ENCODE measurements at regions not wholly inside any gene's neighbourhood (a gene's known extent, or its start where the extent isn't known, plus 50 kb on each side); places are given as distances from the start of the nearest gene placed in this dataset.
A peak's percentile ranks its signal among the peaks of the same experiment; 100 is the strongest.
"Not testable (repeated sequence)": the region's sequence is repeated elsewhere in the genome, so short reads cannot be mapped to it uniquely, and the experiment has no call there.

- TF ChIP-seq, protein P1, sequence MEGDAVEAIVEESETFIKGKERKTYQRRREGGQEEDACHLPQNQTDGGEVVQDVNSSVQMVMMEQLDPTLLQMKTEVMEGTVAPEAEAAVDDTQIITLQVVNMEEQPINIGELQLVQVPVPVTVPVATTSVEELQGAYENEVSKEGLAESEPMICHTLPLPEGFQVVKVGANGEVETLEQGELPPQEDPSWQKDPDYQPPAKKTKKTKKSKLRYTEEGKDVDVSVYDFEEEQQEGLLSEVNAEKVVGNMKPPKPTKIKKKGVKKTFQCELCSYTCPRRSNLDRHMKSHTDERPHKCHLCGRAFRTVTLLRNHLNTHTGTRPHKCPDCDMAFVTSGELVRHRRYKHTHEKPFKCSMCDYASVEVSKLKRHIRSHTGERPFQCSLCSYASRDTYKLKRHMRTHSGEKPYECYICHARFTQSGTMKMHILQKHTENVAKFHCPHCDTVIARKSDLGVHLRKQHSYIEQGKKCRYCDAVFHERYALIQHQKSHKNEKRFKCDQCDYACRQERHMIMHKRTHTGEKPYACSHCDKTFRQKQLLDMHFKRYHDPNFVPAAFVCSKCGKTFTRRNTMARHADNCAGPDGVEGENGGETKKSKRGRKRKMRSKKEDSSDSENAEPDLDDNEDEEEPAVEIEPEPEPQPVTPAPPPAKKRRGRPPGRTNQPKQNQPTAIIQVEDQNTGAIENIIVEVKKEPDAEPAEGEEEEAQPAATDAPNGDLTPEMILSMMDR (IDR thresholded peaks at IDR 0.05; ENCODE audit: insufficient read depth, low read length, severe bottlenecking): no peak
- no peak overlapping the region for H3K4me3 ChIP-seq (ENCODE audit: low read depth, low read length)
- DNase-seq (ENCODE audit: low read depth) (peak; percentile 96), FAIRE-seq (no peak)
- H3K27me3 ChIP-seq (ENCODE audit: control insufficient read depth, insufficient read depth, low read length): no peaks in the 10 kb centered on the region
- no peaks in the 10 kb centered on the region for H3K36me3 ChIP-seq (ENCODE audit: control insufficient read depth, insufficient read depth, low read length)
Observed at GRCh38 chr6:169976301-169977081, 225.1 kb downstream of the ERMARD start.

- no peaks in the 10 kb centered on the region for H3K27me3 ChIP-seq (ENCODE audit: control insufficient read depth, insufficient read depth, low read length)
- DNase-seq (ENCODE audit: low read depth) (no peak), FAIRE-seq (no peak)
- no peaks in the 10 kb centered on the region for H3K36me3 ChIP-seq (ENCODE audit: control insufficient read depth, insufficient read depth, low read length)
- no peak overlapping the region for H3K4me3 ChIP-seq (ENCODE audit: low read depth, low read length)
- TF ChIP-seq, protein P1 (IDR thresholded peaks at IDR 0.05; ENCODE audit: insufficient read depth, low read length, severe bottlenecking): no peak
Observed at GRCh38 chr6:169975701-169976100, 224.3 kb downstream of the ERMARD start.

DNA sequence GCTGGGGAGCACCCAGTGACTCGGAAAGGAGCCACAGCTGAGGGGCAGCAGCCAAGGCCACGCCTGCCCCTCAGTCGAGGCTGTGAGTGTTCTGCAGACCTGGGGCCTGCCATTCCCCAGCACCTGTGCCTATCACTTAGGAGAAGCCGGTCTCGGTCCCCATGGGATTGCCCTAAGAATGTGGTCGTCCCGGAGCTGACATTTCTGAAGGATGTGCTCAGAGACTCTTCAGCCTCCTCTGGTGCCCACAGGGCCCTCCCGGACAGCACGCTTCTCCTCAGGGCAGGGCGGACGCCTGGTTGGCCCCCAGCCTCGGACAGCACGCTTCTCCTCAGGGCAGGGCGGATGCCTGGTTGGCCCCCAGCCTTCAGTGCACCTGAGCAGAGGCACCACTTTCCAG, 223.9 kb downstream of the ERMARD start:
- TF ChIP-seq, protein P1 (IDR thresholded peaks at IDR 0.05; ENCODE audit: insufficient read depth, low read length, severe bottlenecking): no peak

DNA sequence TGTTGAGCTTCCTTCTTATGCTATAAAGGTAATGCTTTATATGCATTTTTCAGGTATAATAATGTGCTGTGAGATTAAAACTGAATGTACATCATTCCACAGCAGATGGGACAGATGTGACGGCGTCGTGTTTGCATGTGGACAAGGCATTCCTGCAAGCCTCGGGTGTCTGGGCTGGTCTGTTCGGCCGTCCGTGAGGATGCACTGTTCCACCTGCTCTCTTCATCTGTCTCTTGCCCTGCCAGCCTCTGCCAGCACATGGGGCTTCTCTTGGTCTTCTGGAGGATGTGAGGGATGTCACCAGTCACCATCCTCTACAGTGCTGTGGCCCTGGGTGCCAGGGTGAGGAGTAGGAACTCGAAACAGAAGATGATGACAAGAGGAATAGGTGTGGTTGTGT, 223.2 kb downstream of the ERMARD start:
- DNase-seq (ENCODE audit: low read depth) (no peak), FAIRE-seq (no peak)
- no peaks in the 10 kb centered on the region for H3K27me3 ChIP-seq (ENCODE audit: control insufficient read depth, insufficient read depth, low read length)
- TF ChIP-seq, protein P1 (IDR thresholded peaks at IDR 0.05; ENCODE audit: insufficient read depth, low read length, severe bottlenecking): no peak
- H3K4me3 ChIP-seq (ENCODE audit: low read depth, low read length): no peak overlapping the region
- no peaks in the 10 kb centered on the region for H3K36me3 ChIP-seq (ENCODE audit: control insufficient read depth, insufficient read depth, low read length)

More for the DNA sequence above, 223.9 kb downstream of the ERMARD start:
- DNase-seq (ENCODE audit: low read depth): no peak
- no peak for FAIRE-seq
- Histone ChIP-seq H3K4me3 (ENCODE audit: low read depth, low read length) (no peak overlapping the region), H3K36me3 (ENCODE audit: control insufficient read depth, insufficient read depth, low read length) (no peaks in the 10 kb centered on the region), H3K27me3 (ENCODE audit: control insufficient read depth, insufficient read depth, low read length) (no peaks in the 10 kb centered on the region)

GRCh38 chr6:169973588-169974467, 222.4 kb downstream of the ERMARD start:
- DNase-seq (ENCODE audit: low read depth); H3K36me3 ChIP-seq (ENCODE audit: control insufficient read depth, insufficient read depth, low read length); FAIRE-seq: not testable (repeated sequence)

DNA sequence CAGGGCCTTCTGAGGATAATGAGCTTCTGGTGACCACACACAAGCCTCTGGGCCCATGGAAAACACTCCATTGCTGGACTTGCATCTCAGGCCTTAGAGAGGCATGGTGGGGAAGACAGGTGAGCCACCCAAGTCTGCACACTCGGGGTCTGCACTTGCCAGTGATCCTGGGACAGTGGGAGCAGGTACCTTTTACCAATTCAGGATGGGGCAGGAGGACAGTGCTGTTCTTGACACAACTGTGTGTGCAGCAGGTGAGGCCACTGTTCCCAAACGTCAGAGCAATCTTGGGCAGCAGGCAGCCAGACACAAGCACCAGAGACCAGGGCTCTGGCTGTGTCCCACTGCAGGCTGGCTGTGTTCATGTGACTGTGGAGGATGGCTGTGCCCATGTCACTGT, 221.3 kb downstream of the ERMARD start:
- no peaks in the 10 kb centered on the region for H3K27me3 ChIP-seq (ENCODE audit: control insufficient read depth, insufficient read depth, low read length)
- FAIRE-seq (no peak), DNase-seq (ENCODE audit: low read depth) (no peak)
- no peaks in the 10 kb centered on the region for H3K36me3 ChIP-seq (ENCODE audit: control insufficient read depth, insufficient read depth, low read length)
- TF ChIP-seq, protein P1 (IDR thresholded peaks at IDR 0.05; ENCODE audit: insufficient read depth, low read length, severe bottlenecking): no peak
- no peak overlapping the region for H3K4me3 ChIP-seq (ENCODE audit: low read depth, low read length)

More at GRCh38 chr6:169973588-169974467, 222.4 kb downstream of the ERMARD start:
- H3K4me3 ChIP-seq (ENCODE audit: low read depth, low read length); H3K27me3 ChIP-seq (ENCODE audit: control insufficient read depth, insufficient read depth, low read length): not testable (repeated sequence)
